GM19397 (cell line): ENCODE measurements at regions not wholly inside any gene's neighbourhood (a gene's known extent, or its start where the extent isn't known, plus 50 kb on each side); places are given as distances from the start of the nearest gene placed in this dataset.

ENCODE experiments used
- ATAC-seq: cut with Tn5 transposase; IDR thresholded peaks from one replicate; pipeline ENCODE4 v1.9.1; 2021; ENCODE audit warnings: mild to moderate bottlenecking, moderate library complexity; ENCODE audit not compliant: unreplicated experiment

- no peak for ATAC-seq
Observed at GRCh38 chr12:95411057-95411456, 62.9 kb upstream of the METAP2 start.

- ATAC-seq, result no peak
Observed at GRCh38 chr12:95411466-95411865, 62.5 kb upstream of the METAP2 start.

GRCh38 chr12:95412482-95413311 lies 61.3 kb upstream of the METAP2 start:
- no peak for ATAC-seq

GRCh38 chr12:95413576-95413975 lies 60.4 kb upstream of the METAP2 start:
- ATAC-seq, result no peak

GRCh38 chr12:95415451-95415850 lies 58.5 kb upstream of the METAP2 start:
- ATAC-seq, result no peak

- no peak for ATAC-seq
Observed at GRCh38 chr12:95416111-95416636, 57.8 kb upstream of the METAP2 start.

- no peak for ATAC-seq
Observed at GRCh38 chr12:95417372-95417771, 56.6 kb upstream of the METAP2 start.

- no peak for ATAC-seq
Observed at GRCh38 chr12:95418142-95418541, 55.8 kb upstream of the METAP2 start.
